Gastroesophageal sphincter (tissue), 4 donors: ENCODE measurements at regions not wholly inside any gene's neighbourhood (a gene's known extent, or its start where the extent isn't known, plus 50 kb on each side); places are given as distances from the start of the nearest gene placed in this dataset.

Source experiments
- ATAC-seq: fragments of 150-250 bp; one replicate; pipeline ENCODE4 v1.9.1; 2016; ENCODE audit warnings: mild to moderate bottlenecking, moderate library complexity
- H3K27ac ChIP-seq, 4 donors: fragments of 200-600 bp; sonication (generic) in 3 of 4; 1 replicate in 3 of 4; 2 replicates in 1 of 4; pipeline ENCODE4 v1.5.1; 2016 to 2019
- H3K27me3 ChIP-seq: fragments of 200-600 bp; sonication (generic); one replicate; pipeline ENCODE4 v1.5.1; 2019
- H3K36me3 ChIP-seq, 2 donors: fragments of 200-600 bp; sonication (generic); one replicate each; pipeline ENCODE4 v1.5.1; 2019; ENCODE audit warnings: control low read depth in 1 of 2
- H3K4me1 ChIP-seq, 3 donors: fragments of 200-600 bp; sonication (generic); 1 replicate in 2 of 3; 2 replicates in 1 of 3; pipeline ENCODE4 v1.5.1; 2016 to 2019; ENCODE audit warnings: control low read depth in 2 of 3
- H3K4me3 ChIP-seq, 2 donors: fragments of 200-600 bp; sonication (generic); one replicate each; pipeline ENCODE4 v1.5.1; 2019; ENCODE audit warnings: mild to moderate bottlenecking in 1 of 2, moderate library complexity in 1 of 2
- H3K9me3 ChIP-seq, 3 donors: fragments of 200-600 bp; sonication (generic); one replicate each; pipeline ENCODE4 v1.5.1; 2017 to 2019; ENCODE audit warnings: control low read depth in 2 of 3
- EP300 ChIP-seq: sonication (generic); formaldehyde crosslinking; IDR thresholded peaks from one replicate; pipeline ENCODE4 v1.6.1; 2017; ENCODE audit warnings: antibody characterized with exemption, mild to moderate bottlenecking
- POLR2A ChIP-seq, 2 donors: fragments of 450-650 bp; IDR thresholded peaks; one replicate each; pipeline ENCODE4 v1.6.1; 2017; ENCODE audit warnings: antibody characterized with exemption in 2 of 2, mild to moderate bottlenecking in 2 of 2, moderate library complexity in 1 of 2
- POLR2AphosphoS5 ChIP-seq: sonication (generic); formaldehyde crosslinking; IDR thresholded peaks from one replicate; pipeline ENCODE4 v1.6.1; 2017; ENCODE audit warnings: antibody characterized with exemption
- WGBS, 2 donors: methylation state at CpG; one replicate each; pipeline ENCODE4 v1.1.5; 2018; ENCODE audit warnings: low coverage in 1 of 2; 5-methylcytosine and 5-hydroxymethylcytosine counted together
- TF ChIP-seq, protein P1 (sequence below), 4 experiments: fragments of 200-600 bp in 2 of 4; fragments of 450-650 bp in 2 of 4; sonication (generic) in 1 of 4; IDR thresholded peaks; one replicate each; pipeline ENCODE4 v1.5.1; 2017 to 2019; ENCODE audit warnings: antibody characterized with exemption in 4 of 4, mild to moderate bottlenecking in 2 of 4, moderate library complexity in 2 of 4

GRCh38 chr15:50840520-50840919 lies 68.0 kb upstream of the AP4E1 start:
- no peaks in the 10 kb centered on the region for H3K36me3 ChIP-seq
- H3K4me1 ChIP-seq = no peaks in the 10 kb centered on the region
- H3K27ac ChIP-seq = no peak overlapping the region
- 96% methylated on average over 4 of the region's 5 CpGs; no CpG with 5 or more reads in 1 of the 2 donors for WGBS, 2 donors
- no peaks in the 10 kb centered on the region for H3K9me3 ChIP-seq
- H3K4me3 ChIP-seq = no peak overlapping the region
- ATAC-seq = no peak
- no peaks in the 10 kb centered on the region for H3K27me3 ChIP-seq
- TF ChIP-seq POLR2A (IDR thresholded peaks at IDR 0.05) (no peak), POLR2AphosphoS5 (no peak), EP300 (no peak)
- TF ChIP-seq, protein P1, sequence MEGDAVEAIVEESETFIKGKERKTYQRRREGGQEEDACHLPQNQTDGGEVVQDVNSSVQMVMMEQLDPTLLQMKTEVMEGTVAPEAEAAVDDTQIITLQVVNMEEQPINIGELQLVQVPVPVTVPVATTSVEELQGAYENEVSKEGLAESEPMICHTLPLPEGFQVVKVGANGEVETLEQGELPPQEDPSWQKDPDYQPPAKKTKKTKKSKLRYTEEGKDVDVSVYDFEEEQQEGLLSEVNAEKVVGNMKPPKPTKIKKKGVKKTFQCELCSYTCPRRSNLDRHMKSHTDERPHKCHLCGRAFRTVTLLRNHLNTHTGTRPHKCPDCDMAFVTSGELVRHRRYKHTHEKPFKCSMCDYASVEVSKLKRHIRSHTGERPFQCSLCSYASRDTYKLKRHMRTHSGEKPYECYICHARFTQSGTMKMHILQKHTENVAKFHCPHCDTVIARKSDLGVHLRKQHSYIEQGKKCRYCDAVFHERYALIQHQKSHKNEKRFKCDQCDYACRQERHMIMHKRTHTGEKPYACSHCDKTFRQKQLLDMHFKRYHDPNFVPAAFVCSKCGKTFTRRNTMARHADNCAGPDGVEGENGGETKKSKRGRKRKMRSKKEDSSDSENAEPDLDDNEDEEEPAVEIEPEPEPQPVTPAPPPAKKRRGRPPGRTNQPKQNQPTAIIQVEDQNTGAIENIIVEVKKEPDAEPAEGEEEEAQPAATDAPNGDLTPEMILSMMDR (IDR thresholded peaks at IDR 0.05) = no peak

DNA sequence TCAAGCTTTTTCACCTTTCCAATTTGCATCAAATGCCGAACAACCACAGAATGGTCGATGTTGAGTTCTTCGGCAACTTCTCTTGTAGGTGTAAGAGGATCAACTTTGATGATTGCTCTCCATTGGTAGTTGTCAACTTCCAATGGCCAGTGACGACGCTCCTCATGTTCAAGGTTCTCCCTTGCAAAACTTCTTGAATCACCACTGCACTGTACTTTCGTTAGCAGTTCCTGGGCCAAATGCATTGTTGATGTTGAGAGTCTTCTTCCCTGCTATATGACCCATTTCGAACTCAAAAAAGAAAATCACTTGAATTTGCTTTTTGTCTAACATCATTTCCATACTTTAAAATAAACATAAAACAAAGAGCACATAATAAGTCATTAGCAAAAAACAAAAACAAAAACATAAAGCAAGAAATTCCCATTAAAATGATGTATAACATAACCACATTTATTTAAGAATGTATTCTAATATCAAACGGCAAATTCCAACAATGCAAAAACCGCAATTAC lies 71.2 kb upstream of the AP4E1 start:
- Histone ChIP-seq H3K9me3 (no peaks in the 10 kb centered on the region), H3K27me3 (no peaks in the 10 kb centered on the region), H3K4me1 (no peaks in the 10 kb centered on the region), H3K36me3 (no peaks in the 10 kb centered on the region), H3K27ac (no peak overlapping the region), H3K4me3 (no peak overlapping the region)
- no peak for TF ChIP-seq POLR2A (IDR thresholded peaks at IDR 0.05)
- TF ChIP-seq EP300 = no peak
- TF ChIP-seq POLR2AphosphoS5 = no peak
- TF ChIP-seq, protein P1 (IDR thresholded peaks at IDR 0.05) = no peak
- ATAC-seq = no peak
- 91 to 97% methylated on average over 7 to 9 of the region's 9 CpGs for WGBS, 2 donors

DNA sequence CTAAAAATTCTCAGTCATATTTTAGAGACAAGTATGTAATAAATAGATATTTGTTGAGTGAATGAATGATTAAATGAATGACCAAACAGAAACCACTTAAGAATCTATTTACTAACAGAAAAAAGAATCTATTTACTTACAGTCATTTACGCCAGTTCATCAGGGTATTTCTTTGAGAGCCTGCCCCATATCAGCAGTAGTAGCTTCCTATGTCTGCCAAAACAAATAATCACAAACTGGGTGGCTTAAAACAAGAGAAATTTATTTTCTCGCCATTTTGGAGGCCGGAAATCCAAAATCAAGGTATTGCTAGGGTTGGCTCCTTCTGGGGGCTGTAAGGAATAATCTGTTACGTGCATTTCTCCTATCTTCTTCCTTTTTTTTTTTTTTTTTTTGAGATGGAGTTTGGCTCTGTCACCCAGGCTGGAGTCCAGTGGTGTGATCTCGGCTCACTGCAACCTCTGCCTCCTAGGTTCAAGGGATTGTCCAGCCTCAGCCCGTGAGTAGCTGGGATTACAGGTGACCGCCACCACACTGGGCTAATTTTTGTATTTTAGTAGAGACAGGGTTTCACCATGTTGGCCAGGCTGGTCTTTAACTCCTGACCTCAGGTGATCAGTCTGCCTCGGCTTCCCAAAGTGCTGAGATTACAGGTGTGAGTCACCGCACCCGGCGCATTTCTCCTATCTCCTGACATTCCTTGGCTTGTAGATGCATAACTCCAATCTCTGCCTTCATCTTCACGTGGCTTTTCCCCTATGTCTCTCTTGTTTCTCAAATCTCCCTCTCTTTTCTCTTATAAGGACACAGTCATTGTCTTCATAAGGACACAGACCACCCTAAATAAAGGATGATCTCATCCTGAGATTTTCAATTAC lies 65.2 kb upstream of the SPPL2A start:
- no peak for TF ChIP-seq EP300
- no peak for TF ChIP-seq POLR2A (IDR thresholded peaks at IDR 0.05)
- TF ChIP-seq POLR2AphosphoS5 = no peak
- TF ChIP-seq, protein P1 (IDR thresholded peaks at IDR 0.05) = no peak

GRCh38 chr15:50828610-50829206 lies 63.2 kb upstream of the SPPL2A start:
- no peak overlapping the region for H3K27ac ChIP-seq
- H3K4me1 ChIP-seq = no peaks in the 10 kb centered on the region
- 17 to 38% methylated on average over 3 to 4 of the region's 4 CpGs for WGBS, 2 donors
- H3K4me3 ChIP-seq = no peak overlapping the region
- H3K27me3 ChIP-seq = no peaks in the 10 kb centered on the region
- TF ChIP-seq EP300 (no peak), POLR2A (IDR thresholded peaks at IDR 0.05) (no peak), POLR2AphosphoS5 (no peak)
- TF ChIP-seq, protein P1 (IDR thresholded peaks at IDR 0.05) = no peak
- H3K36me3 ChIP-seq = no peaks in the 10 kb centered on the region
- no peaks in the 10 kb centered on the region for H3K9me3 ChIP-seq
- peak; percentile 73 for ATAC-seq

More for the DNA sequence above, 65.2 kb upstream of the SPPL2A start:
- Histone ChIP-seq H3K9me3 (no peaks in the 10 kb centered on the region), H3K27ac (no peak overlapping the region), H3K4me1 (no peaks in the 10 kb centered on the region), H3K4me3 (no peak overlapping the region), H3K36me3 (no peaks in the 10 kb centered on the region), H3K27me3 (no peaks in the 10 kb centered on the region)
- no peak for ATAC-seq
- WGBS, 2 donors = 84 to 85% methylated on average over 8 to 11 of the region's 12 CpGs
